GM12872 (cell line): ENCODE measurements at regions not wholly inside any gene's neighbourhood (a gene's known extent, or its start where the extent isn't known, plus 50 kb on each side); places are given as distances from the start of the nearest gene placed in this dataset.

Source experiments
- CTCF ChIP-seq: IDR thresholded peaks from 3 replicates; pipeline ENCODE4 v1.5.1; 2011; ENCODE audit warnings: low read depth, mild to moderate bottlenecking, low read length, moderate library complexity; ENCODE audit not compliant: insufficient read depth

- TF ChIP-seq CTCF = no peak
Observed at GRCh38 chr11:127339376-127339775, 338.8 kb upstream of the KIRREL3 start.

- TF ChIP-seq CTCF = no peak
Observed at GRCh38 chr11:127338380-127339259, 338.1 kb upstream of the KIRREL3 start.

- no peak for TF ChIP-seq CTCF
Observed at GRCh38 chr11:127334466-127334865, 333.9 kb upstream of the KIRREL3 start.

GRCh38 chr11:127332896-127333295 lies 332.3 kb upstream of the KIRREL3 start:
- TF ChIP-seq CTCF = no peak

GRCh38 chr11:127330044-127330443 lies 329.5 kb upstream of the KIRREL3 start:
- no peak for TF ChIP-seq CTCF

- TF ChIP-seq CTCF = no peak
Observed at GRCh38 chr11:127308291-127308690, 307.7 kb upstream of the KIRREL3 start.

GRCh38 chr11:127307700-127308099 lies 307.1 kb upstream of the KIRREL3 start:
- no peak for TF ChIP-seq CTCF
